Gastrocnemius medialis (tissue), 4 donors: ENCODE measurements at regions not wholly inside any gene's neighbourhood (a gene's known extent, or its start where the extent isn't known, plus 50 kb on each side); places are given as distances from the start of the nearest gene placed in this dataset.

Experiments
- CTCF ChIP-seq, 5 experiments: fragments of 450-650 bp in 3 of 5; fragments of 200-600 bp in 2 of 5; sonication (generic) in 2 of 5; IDR thresholded peaks in 4 of 5; conservative IDR thresholded peaks in 1 of 5; 1 replicate in 4 of 5; 2 replicates in 1 of 5; pipeline ENCODE4 v1.5.1; 2016 to 2019; ENCODE audit warnings: antibody characterized with exemption in 5 of 5, mild to moderate bottlenecking in 3 of 5, moderate library complexity in 3 of 5
- POLR2A ChIP-seq, 2 donors: fragments of 450-650 bp; IDR thresholded peaks; one replicate each; pipeline ENCODE4 v1.6.1; 2017; ENCODE audit warnings: antibody characterized with exemption in 2 of 2, mild to moderate bottlenecking in 2 of 2, moderate library complexity in 2 of 2

- TF ChIP-seq CTCF (IDR thresholded peaks at IDR 0.05 in 4 of 5, conservative IDR thresholded peaks at IDR 0.05 in 1 of 5) (no peak), POLR2A (IDR thresholded peaks at IDR 0.05) (no peak)
These were observed 71.8 kb upstream of the L3MBTL3 start for GRCh38 chr6:129946439-129947140.
